Mesendoderm (in vitro differentiated cells): ENCODE measurements at regions not wholly inside any gene's neighbourhood (a gene's known extent, or its start where the extent isn't known, plus 50 kb on each side); places are given as distances from the start of the nearest gene placed in this dataset.

Source experiments
- DNase-seq: peaks from one replicate; pipeline ENCODE4 v3.0.0; 2013
- H2AK5ac ChIP-seq: 2 replicates; pipeline ENCODE4 v1.6.1; 2013; ENCODE audit warnings: low read length, inconsistent platforms
- H2BK120ac ChIP-seq: 2 replicates; pipeline ENCODE4 v1.6.1; 2013; ENCODE audit warnings: low read depth, mild to moderate bottlenecking, low read length, moderate library complexity, mixed read lengths
- H2BK15ac ChIP-seq: replicated peaks from 2 replicates; pipeline ENCODE4 v1.6.1; 2013; ENCODE audit warnings: low read depth, mild to moderate bottlenecking, moderate library complexity
- H2BK5ac ChIP-seq: 2 replicates; pipeline ENCODE4 v1.6.1; 2013; ENCODE audit warnings: low read length, inconsistent platforms
- H3K18ac ChIP-seq: 2 replicates; pipeline ENCODE4 v1.6.1; 2013; ENCODE audit warnings: mild to moderate bottlenecking, low read length, mixed read lengths
- H3K23ac ChIP-seq: one replicate; pipeline ENCODE4 v1.6.1; 2013; ENCODE audit warnings: low read length
- H3K27ac ChIP-seq: 2 replicates; pipeline ENCODE4 v1.5.1; 2013; ENCODE audit warnings: low read depth, mild to moderate bottlenecking, inconsistent platforms, low read length, moderate library complexity
- H3K27me3 ChIP-seq: 2 replicates; pipeline ENCODE4 v1.6.1; 2013; ENCODE audit warnings: low read length, control low read depth, mild to moderate bottlenecking, inconsistent platforms; ENCODE audit not compliant: insufficient read depth, poor library complexity
- H3K36me3 ChIP-seq: 2 replicates; pipeline ENCODE4 v1.6.1; 2013; ENCODE audit warnings: low read length, inconsistent platforms; ENCODE audit not compliant: control insufficient read depth, insufficient read depth
- H3K4ac ChIP-seq: one replicate; pipeline ENCODE4 v1.6.1; 2013; ENCODE audit warnings: low read depth, mild to moderate bottlenecking, low read length, moderate library complexity
- H3K4me1 ChIP-seq: 2 replicates; pipeline ENCODE4 v1.6.1; 2013; ENCODE audit warnings: low read depth, low read length, inconsistent platforms; ENCODE audit not compliant: control insufficient read depth
- H3K4me2 ChIP-seq: 2 replicates; pipeline ENCODE4 v1.6.1; 2013; ENCODE audit warnings: low read length
- H3K4me3 ChIP-seq: 2 replicates; pipeline ENCODE4 v1.5.1; 2013; ENCODE audit warnings: mild to moderate bottlenecking, low read length
- H3K56ac ChIP-seq: one replicate; pipeline ENCODE4 v1.6.1; 2013; ENCODE audit warnings: low read length
- H3K79me1 ChIP-seq: 2 replicates; pipeline ENCODE4 v1.6.1; 2013; ENCODE audit warnings: low read length, inconsistent platforms
- H3K79me2 ChIP-seq: 2 replicates; pipeline ENCODE4 v1.6.1; 2013; ENCODE audit warnings: mild to moderate bottlenecking, low read length; ENCODE audit not compliant: control insufficient read depth, insufficient read depth
- H3K9ac ChIP-seq: 2 replicates; pipeline ENCODE4 v1.6.1; 2013; ENCODE audit warnings: low read length, inconsistent platforms
- H4K5ac ChIP-seq: one replicate; pipeline ENCODE4 v1.6.1; 2013; ENCODE audit warnings: low read length
- H4K8ac ChIP-seq: one replicate; pipeline ENCODE4 v1.6.1; 2013; ENCODE audit warnings: low read depth, mild to moderate bottlenecking, control low read depth, low read length, moderate library complexity
- WGBS: extraction: QIAGEN DNeasy Blood & Tissue Kit; methylation state at CpG from one replicate; pipeline ENCODE4 v1.1.7; 2013; ENCODE audit warnings: low lambda C conversion rate, missing lambda C conversion rate; ENCODE audit not compliant: insufficient coverage; ENCODE audit errors: extremely low coverage; 5-methylcytosine and 5-hydroxymethylcytosine counted together

- H2BK120ac ChIP-seq = no peak overlapping the region
- H2AK5ac ChIP-seq = no peak overlapping the region
- no CpG with 5 or more reads among the region's 6 CpGs for WGBS
- H3K36me3 ChIP-seq = no peaks in the 10 kb centered on the region
- no peak overlapping the region for H3K23ac ChIP-seq
- H3K4ac ChIP-seq = no peak overlapping the region
- H3K4me2 ChIP-seq = no peak overlapping the region
- DNase-seq = peak; percentile 82
- peak overlapping the region; percentile 3 for H3K56ac ChIP-seq
- no peak overlapping the region for H3K4me3 ChIP-seq
- peaks cover 8% of the 10 kb centered on the region for H3K4me1 ChIP-seq
- H3K9ac ChIP-seq = no peak overlapping the region
- no peaks in the 10 kb centered on the region for H3K79me2 ChIP-seq
- H3K79me1 ChIP-seq = no peaks in the 10 kb centered on the region
- no peak overlapping the region for H4K5ac ChIP-seq
- H4K8ac ChIP-seq = no peak overlapping the region
- H3K18ac ChIP-seq = peak overlapping the region; percentile 80
- no peak overlapping the region for H2BK15ac ChIP-seq
- H3K27me3 ChIP-seq = no peaks in the 10 kb centered on the region
- peak overlapping the region; percentile 31 for H3K27ac ChIP-seq
- no peak overlapping the region for H2BK5ac ChIP-seq
Observed at GRCh38 chr13:40116008-40116407, 460.5 kb downstream of the COG6 start.

GRCh38 chr13:40118337-40118736 lies 462.9 kb downstream of the COG6 start:
- peaks cover 8% of the 10 kb centered on the region for H3K4me1 ChIP-seq

GRCh38 chr13:40119852-40120251 lies 464.4 kb downstream of the COG6 start:
- Histone ChIP-seq H3K4me1 (peaks cover 8% of the 10 kb centered on the region), H2BK15ac (no peak overlapping the region), H3K79me2 (no peaks in the 10 kb centered on the region), H3K23ac (no peak overlapping the region), H3K79me1 (no peaks in the 10 kb centered on the region), H2BK120ac (no peak overlapping the region), H3K4me3 (no peak overlapping the region), H2AK5ac (no peak overlapping the region), H4K8ac (no peak overlapping the region), H3K18ac (no peak overlapping the region), H2BK5ac (no peak overlapping the region), H3K27me3 (no peaks in the 10 kb centered on the region), H3K4ac (no peak overlapping the region), H3K36me3 (no peaks in the 10 kb centered on the region), H4K5ac (no peak overlapping the region), H3K27ac (no peak overlapping the region), H3K4me2 (no peak overlapping the region), H3K9ac (no peak overlapping the region), H3K56ac (no peak overlapping the region)
- no CpG with 5 or more reads among the region's 1 CpG for WGBS
- DNase-seq = no peak

More at GRCh38 chr13:40118337-40118736, 462.9 kb downstream of the COG6 start:
- H3K9ac ChIP-seq = no peak overlapping the region
- H4K8ac ChIP-seq = no peak overlapping the region
- no peak overlapping the region for H2BK15ac ChIP-seq
- no peak overlapping the region for H3K27ac ChIP-seq
- no peak overlapping the region for H3K56ac ChIP-seq
- H3K79me1 ChIP-seq = no peaks in the 10 kb centered on the region
- H3K27me3 ChIP-seq = no peaks in the 10 kb centered on the region
- no peak overlapping the region for H2BK5ac ChIP-seq
- no peak overlapping the region for H3K18ac ChIP-seq
- no peak overlapping the region for H3K4me2 ChIP-seq
- H3K79me2 ChIP-seq = no peaks in the 10 kb centered on the region
- H3K23ac ChIP-seq = no peak overlapping the region
- H3K36me3 ChIP-seq = no peaks in the 10 kb centered on the region
- DNase-seq = no peak
- no peak overlapping the region for H3K4ac ChIP-seq
- H3K4me3 ChIP-seq = no peak overlapping the region
- H2AK5ac ChIP-seq = no peak overlapping the region
- no CpG with 5 or more reads among the region's 3 CpGs for WGBS
- H4K5ac ChIP-seq = no peak overlapping the region
- no peak overlapping the region for H2BK120ac ChIP-seq

- no CpG with 5 or more reads among the region's 1 CpG for WGBS
- H3K4me3 ChIP-seq = no peak overlapping the region
- H3K4me1 ChIP-seq = peaks cover 8% of the 10 kb centered on the region
- H3K4ac ChIP-seq = no peak overlapping the region
- H4K8ac ChIP-seq = no peak overlapping the region
- no peak overlapping the region for H2BK5ac ChIP-seq
- no peak overlapping the region for H3K56ac ChIP-seq
- H2BK120ac ChIP-seq = no peak overlapping the region
- no peak overlapping the region for H2BK15ac ChIP-seq
- no peaks in the 10 kb centered on the region for H3K79me1 ChIP-seq
- no peaks in the 10 kb centered on the region for H3K27me3 ChIP-seq
- H3K9ac ChIP-seq = no peak overlapping the region
- no peak overlapping the region for H3K4me2 ChIP-seq
- H3K36me3 ChIP-seq = no peaks in the 10 kb centered on the region
- no peaks in the 10 kb centered on the region for H3K79me2 ChIP-seq
- H2AK5ac ChIP-seq = no peak overlapping the region
- no peak for DNase-seq
- H4K5ac ChIP-seq = no peak overlapping the region
- H3K23ac ChIP-seq = no peak overlapping the region
- H3K18ac ChIP-seq = no peak overlapping the region
- H3K27ac ChIP-seq = no peak overlapping the region
Observed at GRCh38 chr13:40120288-40120687, 464.8 kb downstream of the COG6 start.

GRCh38 chr13:40120781-40121180 lies 465.3 kb downstream of the COG6 start:
- H3K79me2 ChIP-seq = no peaks in the 10 kb centered on the region
- no peak overlapping the region for H3K4ac ChIP-seq
- DNase-seq = no peak
- H2BK5ac ChIP-seq = no peak overlapping the region
- H2BK120ac ChIP-seq = no peak overlapping the region
- H2BK15ac ChIP-seq = no peak overlapping the region
- no peak overlapping the region for H3K56ac ChIP-seq
- no peaks in the 10 kb centered on the region for H3K27me3 ChIP-seq
- no peak overlapping the region for H3K9ac ChIP-seq
- no CpG with 5 or more reads among the region's 4 CpGs for WGBS
- H3K23ac ChIP-seq = no peak overlapping the region
- H3K79me1 ChIP-seq = no peaks in the 10 kb centered on the region
- H3K4me3 ChIP-seq = no peak overlapping the region
- no peak overlapping the region for H3K4me2 ChIP-seq
- no peak overlapping the region for H3K27ac ChIP-seq
- no peak overlapping the region for H2AK5ac ChIP-seq
- peaks cover 3% of the 10 kb centered on the region for H3K4me1 ChIP-seq
- no peak overlapping the region for H4K8ac ChIP-seq
- no peak overlapping the region for H4K5ac ChIP-seq
- no peaks in the 10 kb centered on the region for H3K36me3 ChIP-seq
- no peak overlapping the region for H3K18ac ChIP-seq

GRCh38 chr13:40121722-40122121 lies 466.3 kb downstream of the COG6 start:
- no peak overlapping the region for H4K8ac ChIP-seq
- no peak overlapping the region for H3K56ac ChIP-seq
- no peaks in the 10 kb centered on the region for H3K79me2 ChIP-seq
- no peak for DNase-seq
- H3K23ac ChIP-seq = no peak overlapping the region
- H3K79me1 ChIP-seq = no peaks in the 10 kb centered on the region
- no peak overlapping the region for H3K9ac ChIP-seq
- H2BK120ac ChIP-seq = no peak overlapping the region
- H2BK5ac ChIP-seq = no peak overlapping the region
- H2BK15ac ChIP-seq = no peak overlapping the region
- no peak overlapping the region for H3K27ac ChIP-seq
- H3K4me1 ChIP-seq = no peaks in the 10 kb centered on the region
- H4K5ac ChIP-seq = no peak overlapping the region
- no peak overlapping the region for H3K4me3 ChIP-seq
- H3K36me3 ChIP-seq = no peaks in the 10 kb centered on the region
- H3K4me2 ChIP-seq = no peak overlapping the region
- no peak overlapping the region for H2AK5ac ChIP-seq
- no CpG with 5 or more reads among the region's 2 CpGs for WGBS
- no peak overlapping the region for H3K4ac ChIP-seq
- no peaks in the 10 kb centered on the region for H3K27me3 ChIP-seq
- H3K18ac ChIP-seq = no peak overlapping the region
